AG04450 (cell line): ENCODE measurements at regions not wholly inside any gene's neighbourhood (a gene's known extent, or its start where the extent isn't known, plus 50 kb on each side); places are given as distances from the start of the nearest gene placed in this dataset.

ENCODE experiments used
- CTCF ChIA-PET: fragments of 300-600, 350-600 bp; formaldehyde crosslinking; extraction: SDS; loops from one replicate; lab custom pipeline; 2022; ENCODE audit warnings: antibody characterized with exemption, inconsistent platforms; lab: Charles Lee
- POLR2A ChIA-PET: fragments of 350-600 bp; formaldehyde crosslinking; extraction: SDS; loops from one replicate; lab custom pipeline; 2021; ENCODE audit warnings: antibody characterized with exemption, inconsistent platforms; lab: Yijun Ruan, JAX
- DNase-seq: peaks from one replicate; pipeline ENCODE4 v3.0.0-alpha.2; 2011; ENCODE audit warnings: low read depth, low spot score
- H3K27ac ChIP-seq: one replicate; pipeline ENCODE4 v1.5.1; 2012; ENCODE audit warnings: low read depth, low read length, control low read depth
- H3K27me3 ChIP-seq: one replicate; pipeline ENCODE4 v1.6.0; 2012; ENCODE audit warnings: low read length; ENCODE audit not compliant: control insufficient read depth, insufficient read depth
- H3K4me3 ChIP-seq: 2 replicates; pipeline ENCODE4 v1.5.1; 2011; ENCODE audit warnings: mild to moderate bottlenecking, low read depth, low read length, control low read depth
- H3K9me3 ChIP-seq: 2 replicates; pipeline ENCODE4 v1.5.1; 2012; ENCODE audit warnings: low read length; ENCODE audit not compliant: control insufficient read depth, insufficient read depth
- CTCF ChIP-seq: IDR thresholded peaks from 2 replicates; pipeline ENCODE4 v1.5.1; 2011; ENCODE audit warnings: low read depth, low read length, control low read depth, inconsistent platforms

GRCh38 chr10:60607372-60607771 is 170.9 kb upstream of the CDK1 start:
- H3K27ac ChIP-seq, result no peak overlapping the region
- H3K4me3 ChIP-seq, result no peak overlapping the region
- DNase-seq, result no peak
- POLR2A ChIA-PET, result no interaction called here
- no peak for TF ChIP-seq CTCF
- H3K9me3 ChIP-seq, result no peaks in the 10 kb centered on the region
- no peaks in the 10 kb centered on the region for H3K27me3 ChIP-seq
- CTCF ChIA-PET, result interaction anchor here (1.0 kb wide), 1 partner anchor 39 kb away, joined by 3 read pairs; no protein-coding TSS in a partner anchor

GRCh38 chr10:60606343-60607080 is 171.8 kb upstream of the CDK1 start:
- no peak overlapping the region for H3K4me3 ChIP-seq
- H3K27me3 ChIP-seq, result no peaks in the 10 kb centered on the region
- no peak overlapping the region for H3K27ac ChIP-seq
- no peak for DNase-seq
- TF ChIP-seq CTCF, result no peak
- no peaks in the 10 kb centered on the region for H3K9me3 ChIP-seq
- ChIA-PET POLR2A (no interaction called here), CTCF (interaction anchor here (1.0 to 1.2 kb wide), 2 partner anchors 40 to 41 kb away, joined by 3 to 4 read pairs; no protein-coding TSS in a partner anchor)

- Histone ChIP-seq H3K4me3 (no peak overlapping the region), H3K9me3 (no peaks in the 10 kb centered on the region), H3K27ac (no peak overlapping the region), H3K27me3 (no peaks in the 10 kb centered on the region)
- ChIA-PET POLR2A (no interaction called here), CTCF (interaction anchor here (0.6 to 1.2 kb wide), 3 partner anchors 42 to 805 kb away, joined by 3 to 4 read pairs (median 3); no protein-coding TSS in a partner anchor)
- no peak for DNase-seq
- TF ChIP-seq CTCF, result no peak
Observed at GRCh38 chr10:60605476-60605875, 172.8 kb upstream of the CDK1 start.

GRCh38 chr10:60604342-60604741 is 173.9 kb upstream of the CDK1 start:
- CTCF ChIA-PET, result interaction anchor here (1.0 kb wide), 1 partner anchor 160 kb away, joined by 3 read pairs; no protein-coding TSS in a partner anchor
- Histone ChIP-seq H3K4me3 (no peak overlapping the region), H3K27me3 (no peaks in the 10 kb centered on the region), H3K9me3 (no peaks in the 10 kb centered on the region), H3K27ac (no peak overlapping the region)
- no peak for TF ChIP-seq CTCF
- no peak for DNase-seq
- POLR2A ChIA-PET, result no interaction called here

GRCh38 chr10:60597513-60597912 is 180.8 kb upstream of the CDK1 start:
- no peak for DNase-seq
- no peak for TF ChIP-seq CTCF
- H3K27ac ChIP-seq, result no peak overlapping the region
- H3K9me3 ChIP-seq, result no peaks in the 10 kb centered on the region
- CTCF ChIA-PET, result no interaction called here
- H3K4me3 ChIP-seq, result no peak overlapping the region
- POLR2A ChIA-PET, result no interaction called here
- no peaks in the 10 kb centered on the region for H3K27me3 ChIP-seq
